Pancreas (tissue), 10 donors: ENCODE measurements at regions not wholly inside any gene's neighbourhood (a gene's known extent, or its start where the extent isn't known, plus 50 kb on each side); places are given as distances from the start of the nearest gene placed in this dataset.

ENCODE experiments used
- ATAC-seq, 4 donors: fragments of 200-7000 bp; cut with Tn5 transposase; one replicate each; pipeline versions ENCODE4 v1.8.0 to v1.9.1; 2020; ENCODE audit warnings: mild to moderate bottlenecking in 4 of 4, moderate library complexity in 4 of 4
- DNase-seq, 6 donors: peaks; one replicate each; pipeline ENCODE4 v3.0.0-alpha.2; 2020
- FAIRE-seq: peaks from 2 replicates; lab custom pipeline; 2012; peaks lifted over from hg19 to GRCh38; lab: Jason Lieb, UNC
- H3K27ac ChIP-seq, 4 donors: fragments of 200-600 bp; sonication (generic); 1 replicate in 3 of 4; 2 replicates in 1 of 4; pipeline versions ENCODE4 v1.5.0 to v1.8.0; 2020
- H3K27me3 ChIP-seq, 4 donors: fragments of 200-600 bp; one replicate each; pipeline ENCODE4 v1.8.0; 2021
- H3K36me3 ChIP-seq, 3 donors: fragments of 200-600 bp; sonication (generic) in 1 of 3; one replicate each; pipeline versions ENCODE4 v1.5.0 to v1.8.0; 2020 to 2021
- H3K4me1 ChIP-seq, 3 donors: fragments of 200-600 bp; one replicate each; pipeline ENCODE4 v1.8.0; 2021
- H3K4me3 ChIP-seq, 4 donors: fragments of 200-600 bp; sonication (generic) in 2 of 4; one replicate each; pipeline versions ENCODE4 v1.5.0 to v1.8.0; 2020 to 2021
- H3K9me3 ChIP-seq, 4 donors: fragments of 200-600 bp; one replicate each; pipeline ENCODE4 v1.8.0; 2021
- CTCF ChIP-seq, 4 donors: fragments of 200-600 bp; sonication (generic) in 3 of 4; IDR thresholded peaks; one replicate each; pipeline versions ENCODE4 v1.5.0 to v1.8.0; 2021; ENCODE audit warnings: antibody characterized with exemption in 4 of 4
- WGBS, 2 donors: extraction: QIAGEN DNeasy Blood & Tissue Kit; methylation state at CpG; one replicate each; pipeline ENCODE4 v1.1.7; 2013; 5-methylcytosine and 5-hydroxymethylcytosine counted together
- intact Hi-C, 3 donors: fragments of 100-400 bp; cut with DNase I; formaldehyde crosslinking; loops; one replicate each; pipeline versions ENCODE4 v1.11.1 to v1.14.2; 2022
- donor health status: healthy with polysubstance abuse.
- donor health status: DM: no; HTN: no; CAD: no; lungs with moderate emphysema.
- donor health status: DM: no; HTN: no; CAD: no.
- donor health status: control.
- donor health status: control.
- donor health status: Bipolar disorder and iron deficiency.
- donor health status: DM: yes; HTN: yes; CAD: no.
- donor health status: DM: no; HTN: no; CAD: no.
- donor health status: DM: no; HTN: no; CAD: no.
- donor health status: DM: yes; HTN: yes; CAD: no.

GRCh38 chr20:54766483-54766882 is 291.1 kb downstream of the DOK5 start:
- ATAC-seq, result no peak
- no peaks in the 10 kb centered on the region for H3K4me1 ChIP-seq
- H3K36me3 ChIP-seq, result no peaks in the 10 kb centered on the region
- H3K4me3 ChIP-seq, result no peak overlapping the region
- no peak overlapping the region for H3K27ac ChIP-seq
- no peaks in the 10 kb centered on the region for H3K27me3 ChIP-seq
- 62 to 77% methylated on average over 2 of the region's 2 CpGs for WGBS, 2 donors
- FAIRE-seq, result no peak
- no peak for DNase-seq
- H3K9me3 ChIP-seq, result no peaks in the 10 kb centered on the region
- intact Hi-C loops, result no loop called here
- no peak for TF ChIP-seq CTCF (IDR thresholded peaks at IDR 0.05)

GRCh38 chr20:54763366-54763765 is 288.0 kb downstream of the DOK5 start:
- no peak for FAIRE-seq
- no peak for DNase-seq
- H3K27ac ChIP-seq, result no peak overlapping the region
- no peaks in the 10 kb centered on the region for H3K4me1 ChIP-seq
- 93 to 100% methylated on average over 1 of the region's 1 CpG for WGBS, 2 donors
- intact Hi-C loops, result no loop called here
- no peaks in the 10 kb centered on the region for H3K36me3 ChIP-seq
- H3K27me3 ChIP-seq, result no peaks in the 10 kb centered on the region
- TF ChIP-seq CTCF (IDR thresholded peaks at IDR 0.05), result no peak
- no peak overlapping the region for H3K4me3 ChIP-seq
- ATAC-seq, result no peak
- no peaks in the 10 kb centered on the region for H3K9me3 ChIP-seq

DNA sequence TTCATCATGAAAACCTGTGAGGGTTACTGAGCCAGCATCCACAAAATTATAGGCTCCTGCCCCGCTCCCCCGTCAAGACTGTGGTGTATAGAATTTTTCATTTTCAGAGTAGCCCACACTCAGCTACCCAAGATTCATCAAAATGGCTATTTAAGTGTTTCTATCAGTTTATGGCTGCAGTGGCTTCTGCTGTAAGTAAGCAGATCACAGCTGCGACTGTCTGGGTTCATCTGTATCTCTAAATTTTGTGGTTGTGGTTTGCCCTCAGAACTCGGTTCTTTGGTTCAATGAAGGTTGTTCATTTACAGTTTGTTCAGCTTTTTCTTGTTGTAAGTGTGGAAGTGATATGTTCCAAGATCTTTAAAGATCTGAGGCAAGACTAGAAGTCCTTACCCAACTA is 284.2 kb downstream of the DOK5 start:
- no peaks in the 10 kb centered on the region for H3K27me3 ChIP-seq
- 60 to 76% methylated on average over 4 of the region's 4 CpGs for WGBS, 2 donors
- no peak overlapping the region for H3K4me3 ChIP-seq
- no peak for FAIRE-seq
- H3K9me3 ChIP-seq, result no peaks in the 10 kb centered on the region
- DNase-seq, result no peak
- H3K4me1 ChIP-seq, result no peaks in the 10 kb centered on the region
- intact Hi-C loops, result no loop called here
- no peak for ATAC-seq
- no peaks in the 10 kb centered on the region for H3K36me3 ChIP-seq
- no peak overlapping the region for H3K27ac ChIP-seq
- TF ChIP-seq CTCF (IDR thresholded peaks at IDR 0.05), result no peak

DNA sequence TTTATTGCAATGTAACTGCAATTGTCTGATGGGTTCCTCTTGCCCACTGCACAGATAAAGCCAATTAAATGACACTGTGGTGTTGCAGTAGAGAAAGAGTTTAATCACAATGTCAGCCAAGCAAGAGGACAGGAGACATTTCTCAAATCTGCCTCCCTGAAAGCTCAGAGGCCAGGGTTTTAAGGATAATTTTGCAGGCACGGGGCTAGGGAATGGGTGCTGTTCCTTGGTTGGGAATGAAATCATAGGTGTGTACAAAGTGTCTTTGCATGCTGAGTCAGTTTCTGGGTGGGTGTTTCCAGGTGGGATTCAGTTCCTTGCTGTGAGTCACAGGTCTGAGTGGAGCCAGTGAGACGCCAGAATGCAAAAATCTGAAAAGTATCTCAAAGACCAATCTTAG is 271.4 kb downstream of the DOK5 start:
- ATAC-seq (no peak), DNase-seq (no peak), FAIRE-seq (no peak)
- Histone ChIP-seq H3K4me1 (no peaks in the 10 kb centered on the region), H3K9me3 (no peaks in the 10 kb centered on the region), H3K27ac (no peak overlapping the region), H3K27me3 (no peaks in the 10 kb centered on the region), H3K4me3 (no peak overlapping the region), H3K36me3 (no peaks in the 10 kb centered on the region)
- intact Hi-C loops, result no loop called here
- 75 to 81% methylated on average over 2 of the region's 2 CpGs for WGBS, 2 donors
- no peak for TF ChIP-seq CTCF (IDR thresholded peaks at IDR 0.05)

DNA sequence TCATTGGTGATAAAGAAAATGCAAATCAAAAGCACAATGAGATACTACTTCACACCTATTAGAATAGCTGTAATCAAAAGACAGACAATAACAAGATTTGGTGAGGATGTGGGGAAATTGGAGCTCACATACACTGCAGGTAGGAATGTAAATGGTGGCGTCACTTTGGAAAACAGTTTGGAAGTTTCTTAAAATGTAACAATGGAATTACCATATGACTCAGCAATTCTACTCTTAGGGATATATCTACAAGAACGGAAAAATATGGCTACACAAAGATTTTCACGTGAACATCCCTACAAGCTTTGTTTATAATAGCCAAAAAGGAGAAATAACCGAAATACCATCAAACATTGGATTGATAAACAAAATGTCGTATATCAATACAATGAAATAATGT is 270.4 kb downstream of the DOK5 start:
- no peak for FAIRE-seq
- WGBS, 2 donors, result 79 to 90% methylated on average over 5 of the region's 5 CpGs

More for the DNA sequence above, 270.4 kb downstream of the DOK5 start:
- intact Hi-C loops, result no loop called here
- H3K4me3 ChIP-seq, result no peak overlapping the region
- no peak overlapping the region for H3K27ac ChIP-seq
- no peaks in the 10 kb centered on the region for H3K9me3 ChIP-seq
- no peak for TF ChIP-seq CTCF (IDR thresholded peaks at IDR 0.05)
- DNase-seq (no peak), ATAC-seq (no peak)
- no peaks in the 10 kb centered on the region for H3K4me1 ChIP-seq
- no peaks in the 10 kb centered on the region for H3K36me3 ChIP-seq
- H3K27me3 ChIP-seq, result no peaks in the 10 kb centered on the region
